GM19351 (cell line): ENCODE measurements at regions not wholly inside any gene's neighbourhood (a gene's known extent, or its start where the extent isn't known, plus 50 kb on each side); places are given as distances from the start of the nearest gene placed in this dataset.

Experiments
- ATAC-seq: cut with Tn5 transposase; IDR thresholded peaks from one replicate; pipeline ENCODE4 v1.9.1; 2021; ENCODE audit warnings: mild to moderate bottlenecking, moderate library complexity; ENCODE audit not compliant: unreplicated experiment

DNA sequence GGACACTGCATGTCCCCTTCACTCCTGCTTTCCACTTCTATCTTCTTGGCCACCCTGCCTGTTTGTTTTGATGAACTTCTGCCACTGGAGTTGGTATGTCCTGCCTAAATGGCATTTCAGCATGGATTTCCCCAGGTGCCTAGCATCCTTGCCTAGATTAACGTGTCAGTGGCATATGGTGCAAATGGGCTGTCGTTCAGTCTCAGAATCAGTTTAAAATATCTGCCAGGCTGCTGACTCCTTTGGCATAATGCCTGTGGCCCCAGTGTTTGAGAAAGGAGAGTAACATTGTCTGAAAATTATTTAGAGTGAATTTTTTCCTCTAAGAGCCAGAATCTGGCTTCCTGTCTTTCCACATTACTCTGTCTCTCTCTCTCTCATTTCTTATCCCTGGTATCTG is 64.9 kb upstream of the BARHL2 start:
- ATAC-seq: no peak

GRCh38 chr1:90781534-90781933 is 64.4 kb upstream of the BARHL2 start:
- no peak for ATAC-seq

DNA sequence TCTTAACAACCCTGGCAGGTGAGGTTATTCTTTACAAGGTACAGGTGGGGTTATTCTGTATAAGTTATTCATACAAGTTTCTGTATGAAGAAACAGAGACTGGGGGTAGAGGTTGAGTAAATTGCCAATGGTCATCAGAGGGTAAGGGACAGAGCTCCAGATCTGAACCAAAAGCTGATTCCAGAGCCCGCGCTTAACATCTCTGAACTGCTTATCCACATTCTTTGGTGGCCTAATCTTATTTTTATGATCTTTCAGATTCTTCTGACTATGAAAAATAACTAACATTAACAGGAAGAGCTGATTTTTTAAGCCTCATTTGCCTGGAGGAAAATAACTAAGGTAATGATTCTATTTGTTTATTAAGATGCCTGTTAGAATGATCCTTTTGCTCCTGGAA is 63.9 kb upstream of the BARHL2 start:
- no peak for ATAC-seq

GRCh38 chr1:90779573-90779972 is 62.5 kb upstream of the BARHL2 start:
- ATAC-seq: no peak

DNA sequence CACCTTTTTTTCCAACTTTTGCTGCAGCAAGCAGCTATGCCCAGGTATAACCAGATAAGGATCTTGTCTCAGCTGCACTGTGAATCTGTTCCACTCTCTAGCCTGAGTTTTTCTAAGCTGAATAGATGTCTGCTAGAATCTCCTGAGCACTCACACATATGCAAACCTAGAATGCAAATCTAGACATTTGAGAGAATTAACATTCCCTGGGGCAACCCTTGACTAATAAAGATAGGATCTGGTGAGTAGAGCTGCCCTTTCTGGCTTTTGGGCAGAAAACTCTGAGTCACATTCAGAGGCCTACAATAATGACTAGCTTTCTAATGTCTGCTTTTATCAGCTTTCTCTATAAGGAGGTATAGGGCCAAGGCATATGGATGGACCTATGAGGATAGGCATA is 61.4 kb upstream of the BARHL2 start:
- ATAC-seq: no peak

- ATAC-seq: no peak
These were observed 56.7 kb upstream of the BARHL2 start for GRCh38 chr1:90773812-90774211.

GRCh38 chr1:90768826-90769225 is 51.7 kb upstream of the BARHL2 start:
- no peak for ATAC-seq

GRCh38 chr1:90768098-90768497 is 51.0 kb upstream of the BARHL2 start:
- ATAC-seq: no peak
